ENCODE measurements at regions not wholly inside any gene's neighbourhood (a gene's known extent, or its start where the extent isn't known, plus 50 kb on each side); places are given as distances from the start of the nearest gene placed in this dataset.
A peak's percentile ranks its signal among the peaks of the same experiment; 100 is the strongest.
"Not testable (repeated sequence)": the region's sequence is repeated elsewhere in the genome, so short reads cannot be mapped to it uniquely, and the experiment has no call there.

- H3K4me3 ChIP-seq, result peak overlapping the region in 1 of 4 donors; percentile 30
- peaks cover 14 to 49% (median 17%) of the 10 kb centered on the region in 3 donors for H3K4me1 ChIP-seq
- H3K36me3 ChIP-seq, result no peaks in the 10 kb centered on the region
- WGBS, 2 donors, result 27 to 30% methylated on average over 2 to 15 of the region's 25 CpGs
- no peak for DNase-seq
- intact Hi-C loops (cut with DNase I), result no loop called here
- H3K27me3 ChIP-seq, result peaks cover 0 to 18% (median 0%) of the 10 kb centered on the region in 4 donors
- H3K9me3 ChIP-seq, result peaks cover 0 to 7% (median 3%) of the 10 kb centered on the region in 3 donors
- no peak for TF ChIP-seq POLR2A (IDR thresholded peaks at IDR 0.05)
- no peak for TF ChIP-seq CTCF (IDR thresholded peaks at IDR 0.05)
- no peak overlapping the region for H3K27ac ChIP-seq
Observed at GRCh38 chr7:359766-360361, 69.9 kb downstream of the FOXL3 start.

GRCh38 chr7:360454-361100 lies 70.6 kb downstream of the FOXL3 start:
- no peak for DNase-seq

GRCh38 chr7:361182-361581 lies 71.2 kb downstream of the FOXL3 start:
- DNase-seq; H3K36me3 ChIP-seq; H3K9me3 ChIP-seq; H3K4me3 ChIP-seq; intact Hi-C loops (cut with DNase I); H3K27ac ChIP-seq: not testable (repeated sequence)
- WGBS, 2 donors, result 73 to 85% methylated on average over 11 of the region's 20 CpGs
- Histone ChIP-seq H3K4me1 (peaks cover 14 to 53% (median 17%) of the 10 kb centered on the region in 3 donors), H3K27me3 (peaks cover 0 to 21% (median 0%) of the 10 kb centered on the region in 4 donors)

More at GRCh38 chr7:360454-361100, 70.6 kb downstream of the FOXL3 start:
- H3K27me3 ChIP-seq, result peaks cover 0 to 21% (median 0%) of the 10 kb centered on the region in 4 donors
- intact Hi-C loops (cut with DNase I), result no loop called here
- H3K9me3 ChIP-seq, result peaks cover 0 to 7% (median 3%) of the 10 kb centered on the region in 3 donors
- no peaks in the 10 kb centered on the region for H3K36me3 ChIP-seq
- 70 to 82% methylated on average over 29 to 38 of the region's 39 CpGs for whole genome bisulfite sequencing, 2 donors
- no peak overlapping the region for H3K27ac ChIP-seq
- H3K4me1 ChIP-seq, result peaks cover 14 to 49% (median 17%) of the 10 kb centered on the region in 3 donors
- TF ChIP-seq POLR2A (IDR thresholded peaks at IDR 0.05) (no peak), CTCF (IDR thresholded peaks at IDR 0.05) (no peak)
- peak overlapping the region in 1 of 4 donors; percentile 30 for H3K4me3 ChIP-seq

GRCh38 chr7:361680-362401 lies 71.9 kb downstream of the FOXL3 start:
- Histone ChIP-seq H3K27ac (peak overlapping the region in 2 of 4 donors; percentile 22 to 50), H3K4me1 (peaks cover 14 to 51% (median 17%) of the 10 kb centered on the region in 3 donors), H3K36me3 (no peaks in the 10 kb centered on the region), H3K9me3 (peaks cover 0 to 7% (median 3%) of the 10 kb centered on the region in 3 donors), H3K4me3 (peak overlapping the region in 3 of 4 donors; percentile 3 to 47 (median 17)), H3K27me3 (peaks cover 0 to 21% (median 0%) of the 10 kb centered on the region in 4 donors)
- TF ChIP-seq POLR2A (IDR thresholded peaks at IDR 0.05), result no peak
- TF ChIP-seq CTCF (IDR thresholded peaks at IDR 0.05), result no peak
- 68 to 83% methylated on average over 7 to 8 of the region's 18 CpGs for WGBS, 2 donors
- intact Hi-C loops (cut with DNase I), result no loop called here
- DNase-seq, result no peak

GRCh38 chr7:362402-363096 lies 72.6 kb downstream of the FOXL3 start:
- Histone ChIP-seq H3K36me3 (no peaks in the 10 kb centered on the region), H3K27ac (peak overlapping the region in 2 of 4 donors; percentile 22 to 50), H3K27me3 (peaks cover 0 to 21% (median 0%) of the 10 kb centered on the region in 4 donors), H3K4me1 (peaks cover 10 to 44% (median 14%) of the 10 kb centered on the region in 3 donors), H3K4me3 (peak overlapping the region in 3 of 4 donors; percentile 3 to 47 (median 17)), H3K9me3 (peaks cover 0 to 7% (median 3%) of the 10 kb centered on the region in 3 donors)
- DNase-seq, result no peak
- intact Hi-C loops (cut with DNase I), result no loop called here
- 31 to 34% methylated on average over 23 of the region's 23 CpGs for WGBS, 2 donors
- no peak for TF ChIP-seq CTCF (IDR thresholded peaks at IDR 0.05)
- no peak for TF ChIP-seq POLR2A (IDR thresholded peaks at IDR 0.05)
